ENCODE measurements at regions not wholly inside any gene's neighbourhood (a gene's known extent, or its start where the extent isn't known, plus 50 kb on each side); places are given as distances from the start of the nearest gene placed in this dataset.

- TF ChIP-seq MAX (IDR thresholded peaks at IDR 0.05) (no peak), YY1 (IDR thresholded peaks at IDR 0.05; ENCODE audit: low read depth) (no peak), CEBPB (IDR thresholded peaks at IDR 0.05) (no peak), USF1 (IDR thresholded peaks at IDR 0.05) (no peak), ZBTB7A (IDR thresholded peaks at IDR 0.05; ENCODE audit: low read depth) (no peak), RAD21 (IDR thresholded peaks at IDR 0.05; ENCODE audit: low read depth) (no peak), NFIC (IDR thresholded peaks at IDR 0.05) (no peak), REST (IDR thresholded peaks at IDR 0.05; ENCODE audit: low read depth) (no peak), TEAD4 (IDR thresholded peaks at IDR 0.05) (no peak), TAF1 (IDR thresholded peaks at IDR 0.05; ENCODE audit: low read depth) (no peak), CREB1 (IDR thresholded peaks at IDR 0.05; ENCODE audit: low read depth) (no peak), FOXM1 (IDR thresholded peaks at IDR 0.05; ENCODE audit: borderline replicate concordance, low read depth) (no peak), EP300 (IDR thresholded peaks at IDR 0.05; ENCODE audit: borderline replicate concordance) (no peak), TCF12 (IDR thresholded peaks at IDR 0.05; ENCODE audit: low read depth) (no peak), EGR1 (IDR thresholded peaks at IDR 0.05) (no peak)
These were observed 125.3 kb downstream of the DISP1 start for GRCh38 chr1:222940095-222940494.

GRCh38 chr1:222940906-222941305 lies 126.1 kb downstream of the DISP1 start:
- no peak for TF ChIP-seq ZBTB7A (IDR thresholded peaks at IDR 0.05; ENCODE audit: low read depth)
- no peak for TF ChIP-seq NFIC (IDR thresholded peaks at IDR 0.05)
- TF ChIP-seq CEBPB (IDR thresholded peaks at IDR 0.05), result no peak
- no peak for TF ChIP-seq TAF1 (IDR thresholded peaks at IDR 0.05; ENCODE audit: low read depth)
- TF ChIP-seq FOXM1 (IDR thresholded peaks at IDR 0.05; ENCODE audit: borderline replicate concordance, low read depth), result no peak
- no peak for TF ChIP-seq TEAD4 (IDR thresholded peaks at IDR 0.05)
- no peak for TF ChIP-seq MAX (IDR thresholded peaks at IDR 0.05)
- TF ChIP-seq TCF12 (IDR thresholded peaks at IDR 0.05; ENCODE audit: low read depth), result no peak
- TF ChIP-seq YY1 (IDR thresholded peaks at IDR 0.05; ENCODE audit: low read depth), result no peak
- no peak for TF ChIP-seq RAD21 (IDR thresholded peaks at IDR 0.05; ENCODE audit: low read depth)
- no peak for TF ChIP-seq REST (IDR thresholded peaks at IDR 0.05; ENCODE audit: low read depth)
- no peak for TF ChIP-seq USF1 (IDR thresholded peaks at IDR 0.05)
- no peak for TF ChIP-seq CREB1 (IDR thresholded peaks at IDR 0.05; ENCODE audit: low read depth)
- TF ChIP-seq EGR1 (IDR thresholded peaks at IDR 0.05), result no peak
- TF ChIP-seq EP300 (IDR thresholded peaks at IDR 0.05; ENCODE audit: borderline replicate concordance), result no peak

- TF ChIP-seq FOXM1 (IDR thresholded peaks at IDR 0.05; ENCODE audit: borderline replicate concordance, low read depth) (no peak), TAF1 (IDR thresholded peaks at IDR 0.05; ENCODE audit: low read depth) (no peak), TEAD4 (IDR thresholded peaks at IDR 0.05) (no peak), TCF12 (IDR thresholded peaks at IDR 0.05; ENCODE audit: low read depth) (no peak), REST (IDR thresholded peaks at IDR 0.05; ENCODE audit: low read depth) (no peak), NFIC (IDR thresholded peaks at IDR 0.05) (no peak), RAD21 (IDR thresholded peaks at IDR 0.05; ENCODE audit: low read depth) (no peak), EGR1 (IDR thresholded peaks at IDR 0.05) (no peak), USF1 (IDR thresholded peaks at IDR 0.05) (no peak), ZBTB7A (IDR thresholded peaks at IDR 0.05; ENCODE audit: low read depth) (no peak), YY1 (IDR thresholded peaks at IDR 0.05; ENCODE audit: low read depth) (no peak), CEBPB (IDR thresholded peaks at IDR 0.05) (no peak)
These were observed 126.6 kb downstream of the DISP1 start for GRCh38 chr1:222941425-222941824.

GRCh38 chr1:222946436-222946835 lies 131.6 kb downstream of the DISP1 start:
- TF ChIP-seq EGR1 (IDR thresholded peaks at IDR 0.05) (no peak), TEAD4 (IDR thresholded peaks at IDR 0.05) (no peak), USF1 (IDR thresholded peaks at IDR 0.05) (no peak), TAF1 (IDR thresholded peaks at IDR 0.05; ENCODE audit: low read depth) (no peak), CREB1 (IDR thresholded peaks at IDR 0.05; ENCODE audit: low read depth) (no peak), REST (IDR thresholded peaks at IDR 0.05; ENCODE audit: low read depth) (no peak), RAD21 (IDR thresholded peaks at IDR 0.05; ENCODE audit: low read depth) (no peak)
